GM12878 (cell line): ENCODE measurements at regions not wholly inside any gene's neighbourhood (a gene's known extent, or its start where the extent isn't known, plus 50 kb on each side); places are given as distances from the start of the nearest gene placed in this dataset.

ENCODE experiments used
- ATAC-seq: fragments of 200-7000 bp; cut with Tn5 transposase; 3 replicates; pipeline ENCODE4 v1.9.1; 2020; ENCODE audit warnings: mild to moderate bottlenecking, moderate library complexity
- BruUV-seq: library from RNA; stranded (reverse); fragments of 400-500 nt; replicated peaks from 2 replicates; lab custom pipeline; 2021; lab: Mats Ljungman, UMichigan
- CTCF ChIA-PET: fragments of 300-600 bp; sonication (Branson Sonifier 250); formaldehyde crosslinking; extraction: SDS; loops from one replicate; lab custom pipeline; 2021; ENCODE audit warnings: inconsistent platforms; lab: Yijun Ruan, JAX
- POLR2A ChIA-PET: fragments of 350-600 bp; formaldehyde crosslinking; extraction: SDS; loops from one replicate; lab custom pipeline; 2021; ENCODE audit warnings: inconsistent platforms; lab: Charles Lee
- RAD21 ChIA-PET: fragments of 300-600 bp; sonication (Branson Sonifier 250); formaldehyde crosslinking; loops from one replicate; lab custom pipeline; 2023; ENCODE audit warnings: antibody characterized with exemption; ENCODE audit not compliant: unreplicated experiment; lab: Charles Lee
- SMC1A ChIA-PET: fragments of 300-600 bp; sonication (Branson Sonifier 250); formaldehyde crosslinking; loops from one replicate; lab custom pipeline; 2023; ENCODE audit not compliant: unreplicated experiment, uncharacterized antibody; lab: Charles Lee
- DNase-seq: peaks from one replicate; pipeline ENCODE4 v3.0.0-alpha.2; 2011; ENCODE audit warnings: low read depth, low spot score
- FAIRE-seq: peaks from 3 replicates; lab custom pipeline; 2011; peaks lifted over from hg19 to GRCh38; lab: Jason Lieb, UNC
- H2AFZ ChIP-seq: 2 replicates; pipeline ENCODE4 v1.6.0; 2011; ENCODE audit warnings: low read depth, low read length, control low read depth; ENCODE audit not compliant: control insufficient read depth
- H3K27ac ChIP-seq: 2 replicates; pipeline ENCODE4 v1.5.1; 2011; ENCODE audit warnings: control low read depth; ENCODE audit not compliant: control insufficient read depth, insufficient read depth
- H3K27me3 ChIP-seq, 2 experiments: replicated peaks in 1 of 2; 2 replicates each; pipeline versions ENCODE4 v1.6.0 to v1.6.1; 2011; ENCODE audit warnings: low read length in 1 of 2; ENCODE audit not compliant: control insufficient read depth in 2 of 2, insufficient read depth in 2 of 2
- H3K36me3 ChIP-seq, 2 experiments: 2 replicates each; pipeline ENCODE4 v1.5.1; 2011; ENCODE audit warnings: low read length in 1 of 2; ENCODE audit not compliant: control insufficient read depth in 2 of 2, insufficient read depth in 2 of 2
- H3K4me1 ChIP-seq: 2 replicates; pipeline ENCODE4 v1.6.1; 2011; ENCODE audit warnings: mild to moderate bottlenecking, low read length, moderate library complexity, mixed read lengths; ENCODE audit not compliant: control insufficient read depth, insufficient read depth
- H3K4me2 ChIP-seq: 2 replicates; pipeline ENCODE4 v1.6.0; 2011; ENCODE audit warnings: control low read depth; ENCODE audit not compliant: control insufficient read depth, insufficient read depth
- H3K4me3 ChIP-seq: fragments of 200-600 bp; sonication (generic); 2 replicates; pipeline ENCODE4 v1.5.1; 2016
- H3K79me2 ChIP-seq: 2 replicates; pipeline ENCODE4 v1.6.0; 2011; ENCODE audit warnings: low read length; ENCODE audit not compliant: control insufficient read depth, insufficient read depth
- H3K9ac ChIP-seq: 2 replicates; pipeline ENCODE4 v1.8.0; 2011; ENCODE audit warnings: low read length, control low read depth, mixed read lengths; ENCODE audit not compliant: control insufficient read depth, insufficient read depth
- H3K9me3 ChIP-seq: replicated peaks from 3 replicates; pipeline ENCODE4 v1.5.1; 2011; ENCODE audit warnings: mild to moderate bottlenecking, low read length; ENCODE audit not compliant: control insufficient read depth, insufficient read depth
- H4K20me1 ChIP-seq: 2 replicates; pipeline ENCODE4 v1.6.0; 2011; ENCODE audit not compliant: control insufficient read depth, insufficient read depth
- BCL11A ChIP-seq: IDR thresholded peaks from 2 replicates; pipeline ENCODE4 v1.6.1; 2011; ENCODE audit warnings: low read depth, low read length
- BHLHE40 ChIP-seq, 2 experiments: fragments of 450-650 bp in 1 of 2; IDR thresholded peaks; 2 replicates each; pipeline ENCODE4 v1.6.1; 2011 to 2017; ENCODE audit warnings: low read depth in 2 of 2, borderline replicate concordance in 1 of 2, improper control_type of control experiment in 1 of 2, low read length in 1 of 2, mild to moderate bottlenecking in 1 of 2
- EED ChIP-seq: sonication (generic); IDR thresholded peaks from 2 replicates; pipeline ENCODE4 v1.6.1; 2016; ENCODE audit warnings: antibody characterized with exemption, low read depth
- KLF5 ChIP-seq: fragments of 450-650 bp; IDR thresholded peaks from 2 replicates; pipeline ENCODE4 v1.6.1; 2014; ENCODE audit warnings: mild to moderate bottlenecking; ENCODE audit not compliant: partially characterized antibody
- SIN3A ChIP-seq: IDR thresholded peaks from 2 replicates; pipeline ENCODE4 v1.6.1; 2012; ENCODE audit warnings: low read depth, low read length, improper control_type of control experiment
- SIX5 ChIP-seq: IDR thresholded peaks from 2 replicates; pipeline ENCODE4 v1.6.1; 2011; ENCODE audit warnings: mild to moderate bottlenecking, low read depth, low read length, moderate library complexity; ENCODE audit not compliant: severe bottlenecking
- SMAD5 ChIP-seq: IDR thresholded peaks from 2 replicates; pipeline ENCODE4 v1.6.1; 2016; ENCODE audit warnings: antibody characterized with exemption, low read depth
- TCF3 ChIP-seq: IDR thresholded peaks from 2 replicates; pipeline ENCODE4 v1.6.1; 2012; ENCODE audit warnings: low read depth, mild to moderate bottlenecking, low read length, borderline replicate concordance; ENCODE audit not compliant: insufficient read depth
- TCF7 ChIP-seq: IDR thresholded peaks from 2 replicates; pipeline ENCODE4 v1.6.1; 2014; ENCODE audit warnings: antibody characterized with exemption, borderline replicate concordance
- ZNF24 ChIP-seq: fragments of 450-650 bp; IDR thresholded peaks from 2 replicates; pipeline ENCODE4 v1.6.1; 2017; ENCODE audit warnings: antibody characterized with exemption, mild to moderate bottlenecking
- ZNF274 ChIP-seq: IDR thresholded peaks from one replicate; pipeline ENCODE4 v1.8.0; 2011; ENCODE audit not compliant: insufficient read length, insufficient read depth
- WGBS: methylation state at CpG from one replicate; pipeline ENCODE4 v1.1.6; 2016; ENCODE audit warnings: low lambda C conversion rate; ENCODE audit not compliant: insufficient replicate concordance, insufficient coverage; ENCODE audit errors: missing lambda C conversion rate; 5-methylcytosine and 5-hydroxymethylcytosine counted together
- in situ Hi-C: fragments of 300-500 bp; cut with MboI; formaldehyde crosslinking; loops from 9 replicates; pipeline ENCODE4 v1.14.3; 2018; ENCODE audit warnings: mixed read lengths
- intact Hi-C: fragments of 100-400 bp; cut with micrococcal nuclease; formaldehyde crosslinking; loops from one replicate; pipeline ENCODE4 v1.14.2; 2022; ENCODE audit not compliant: unreplicated experiment
- TF ChIP-seq, protein P1 (sequence below): fragments of 150-350 bp; IDR thresholded peaks from 2 replicates; pipeline ENCODE4 v1.6.1; 2016; ENCODE audit warnings: low read depth, low read length
- TF ChIP-seq, protein P2 (sequence below): IDR thresholded peaks from 2 replicates; pipeline ENCODE4 v1.6.1; 2012; ENCODE audit warnings: low read length, inconsistent platforms
- TF ChIP-seq, protein P3 (sequence below): fragments of 450-650 bp; IDR thresholded peaks from 2 replicates; pipeline ENCODE4 v1.6.1; 2018; ENCODE audit warnings: borderline replicate concordance, mild to moderate bottlenecking; ENCODE audit not compliant: partially characterized antibody

DNA sequence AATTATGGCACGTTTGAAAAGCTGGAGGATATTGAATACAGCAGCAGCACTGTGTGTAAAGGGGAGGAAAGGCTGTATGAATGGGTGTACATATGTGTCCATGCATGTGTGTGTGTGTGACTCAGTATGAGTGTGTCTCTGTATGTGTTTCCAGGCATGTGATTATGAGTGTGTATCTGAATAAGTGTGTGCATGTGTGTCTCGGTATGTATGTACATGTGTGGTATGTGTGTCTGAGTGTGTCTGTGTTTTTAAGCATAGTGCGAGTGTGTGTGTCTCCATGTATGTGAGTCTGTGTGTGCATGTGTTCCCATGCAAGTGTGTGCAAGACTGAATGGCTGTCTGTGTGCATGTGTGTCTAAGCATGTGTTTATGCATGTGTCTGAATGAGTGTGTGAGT lies 259.1 kb upstream of the XYLT1 start (continued):
- TF ChIP-seq EED, result no peak
- no peak for TF ChIP-seq KLF5
- no peak for TF ChIP-seq ZNF274
- TF ChIP-seq, protein P1, sequence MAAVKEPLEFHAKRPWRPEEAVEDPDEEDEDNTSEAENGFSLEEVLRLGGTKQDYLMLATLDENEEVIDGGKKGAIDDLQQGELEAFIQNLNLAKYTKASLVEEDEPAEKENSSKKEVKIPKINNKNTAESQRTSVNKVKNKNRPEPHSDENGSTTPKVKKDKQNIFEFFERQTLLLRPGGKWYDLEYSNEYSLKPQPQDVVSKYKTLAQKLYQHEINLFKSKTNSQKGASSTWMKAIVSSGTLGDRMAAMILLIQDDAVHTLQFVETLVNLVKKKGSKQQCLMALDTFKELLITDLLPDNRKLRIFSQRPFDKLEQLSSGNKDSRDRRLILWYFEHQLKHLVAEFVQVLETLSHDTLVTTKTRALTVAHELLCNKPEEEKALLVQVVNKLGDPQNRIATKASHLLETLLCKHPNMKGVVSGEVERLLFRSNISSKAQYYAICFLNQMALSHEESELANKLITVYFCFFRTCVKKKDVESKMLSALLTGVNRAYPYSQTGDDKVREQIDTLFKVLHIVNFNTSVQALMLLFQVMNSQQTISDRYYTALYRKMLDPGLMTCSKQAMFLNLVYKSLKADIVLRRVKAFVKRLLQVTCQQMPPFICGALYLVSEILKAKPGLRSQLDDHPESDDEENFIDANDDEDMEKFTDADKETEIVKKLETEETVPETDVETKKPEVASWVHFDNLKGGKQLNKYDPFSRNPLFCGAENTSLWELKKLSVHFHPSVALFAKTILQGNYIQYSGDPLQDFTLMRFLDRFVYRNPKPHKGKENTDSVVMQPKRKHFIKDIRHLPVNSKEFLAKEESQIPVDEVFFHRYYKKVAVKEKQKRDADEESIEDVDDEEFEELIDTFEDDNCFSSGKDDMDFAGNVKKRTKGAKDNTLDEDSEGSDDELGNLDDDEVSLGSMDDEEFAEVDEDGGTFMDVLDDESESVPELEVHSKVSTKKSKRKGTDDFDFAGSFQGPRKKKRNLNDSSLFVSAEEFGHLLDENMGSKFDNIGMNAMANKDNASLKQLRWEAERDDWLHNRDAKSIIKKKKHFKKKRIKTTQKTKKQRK, result no peak
- TF ChIP-seq, protein P2, sequence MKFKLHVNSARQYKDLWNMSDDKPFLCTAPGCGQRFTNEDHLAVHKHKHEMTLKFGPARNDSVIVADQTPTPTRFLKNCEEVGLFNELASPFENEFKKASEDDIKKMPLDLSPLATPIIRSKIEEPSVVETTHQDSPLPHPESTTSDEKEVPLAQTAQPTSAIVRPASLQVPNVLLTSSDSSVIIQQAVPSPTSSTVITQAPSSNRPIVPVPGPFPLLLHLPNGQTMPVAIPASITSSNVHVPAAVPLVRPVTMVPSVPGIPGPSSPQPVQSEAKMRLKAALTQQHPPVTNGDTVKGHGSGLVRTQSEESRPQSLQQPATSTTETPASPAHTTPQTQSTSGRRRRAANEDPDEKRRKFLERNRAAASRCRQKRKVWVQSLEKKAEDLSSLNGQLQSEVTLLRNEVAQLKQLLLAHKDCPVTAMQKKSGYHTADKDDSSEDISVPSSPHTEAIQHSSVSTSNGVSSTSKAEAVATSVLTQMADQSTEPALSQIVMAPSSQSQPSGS, result no peak

DNA sequence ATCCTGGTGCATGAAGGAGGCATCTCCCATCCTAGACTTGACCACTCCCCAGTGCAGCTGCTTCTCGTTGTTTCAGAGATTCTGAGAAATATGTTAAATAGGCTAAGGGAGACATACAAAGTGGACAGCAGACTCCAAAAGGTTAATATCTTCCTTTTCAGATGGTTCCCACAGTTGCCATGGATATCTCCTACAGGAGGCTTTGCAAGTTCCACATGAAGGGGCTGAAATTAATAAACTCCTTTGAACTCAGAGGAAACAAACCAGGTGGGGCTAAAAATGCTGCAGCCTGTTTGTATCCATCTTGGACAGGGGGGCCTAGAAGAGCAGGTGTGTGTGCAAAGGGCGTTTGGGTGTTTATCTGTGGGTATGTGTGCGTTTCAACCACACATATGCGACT lies 257.4 kb upstream of the XYLT1 start:
- Histone ChIP-seq H3K9me3 (no peaks in the 10 kb centered on the region), H3K79me2 (no peaks in the 10 kb centered on the region), H3K27me3 (no peaks in the 10 kb centered on the region), H4K20me1 (no peaks in the 10 kb centered on the region), H3K27ac (no peak overlapping the region), H3K4me3 (no peak overlapping the region), H3K4me1 (no peaks in the 10 kb centered on the region), H3K4me2 (no peak overlapping the region), H3K9ac (no peak overlapping the region), H3K36me3 (no peaks in the 10 kb centered on the region), H2AFZ (no peak overlapping the region)
- TF ChIP-seq TCF3, result no peak
- TF ChIP-seq SMAD5, result no peak
- no peak for TF ChIP-seq BHLHE40 (IDR thresholded peaks at IDR 0.05; ENCODE audit: borderline replicate concordance in 1 of 2, low read depth in 2 of 2, low read length in 1 of 2)
- TF ChIP-seq, protein P3, sequence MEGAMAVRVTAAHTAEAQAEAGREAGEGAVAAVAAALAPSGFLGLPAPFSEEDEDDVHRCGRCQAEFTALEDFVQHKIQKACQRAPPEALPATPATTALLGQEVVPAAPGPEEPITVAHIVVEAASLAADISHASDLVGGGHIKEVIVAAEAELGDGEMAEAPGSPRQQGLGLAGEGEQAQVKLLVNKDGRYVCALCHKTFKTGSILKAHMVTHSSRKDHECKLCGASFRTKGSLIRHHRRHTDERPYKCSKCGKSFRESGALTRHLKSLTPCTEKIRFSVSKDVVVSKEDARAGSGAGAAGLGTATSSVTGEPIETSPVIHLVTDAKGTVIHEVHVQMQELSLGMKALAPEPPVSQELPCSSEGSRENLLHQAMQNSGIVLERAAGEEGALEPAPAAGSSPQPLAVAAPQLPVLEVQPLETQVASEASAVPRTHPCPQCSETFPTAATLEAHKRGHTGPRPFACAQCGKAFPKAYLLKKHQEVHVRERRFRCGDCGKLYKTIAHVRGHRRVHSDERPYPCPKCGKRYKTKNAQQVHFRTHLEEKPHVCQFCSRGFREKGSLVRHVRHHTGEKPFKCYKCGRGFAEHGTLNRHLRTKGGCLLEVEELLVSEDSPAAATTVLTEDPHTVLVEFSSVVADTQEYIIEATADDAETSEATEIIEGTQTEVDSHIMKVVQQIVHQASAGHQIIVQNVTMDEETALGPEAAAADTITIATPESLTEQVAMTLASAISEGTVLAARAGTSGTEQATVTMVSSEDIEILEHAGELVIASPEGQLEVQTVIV, result no peak
- TF ChIP-seq SIN3A, result no peak
- TF ChIP-seq TCF7, result no peak
- TF ChIP-seq ZNF24, result no peak
- TF ChIP-seq BCL11A, result no peak
- no peak for TF ChIP-seq SIX5
- ChIA-PET RAD21 (no interaction called here), SMC1A (no interaction called here), POLR2A (no interaction called here), CTCF (no interaction called here)
- intact Hi-C loops (no loop called here), in situ Hi-C loops (no loop called here)
- WGBS, result 15% methylated on average over 4 of the region's 4 CpGs
- no TSS peak for BruUV-seq
- FAIRE-seq (no peak), DNase-seq (no peak), ATAC-seq (no peak)
